Fibroblast of skin of right quadriceps (primary cell): ENCODE measurements at regions not wholly inside any gene's neighbourhood (a gene's known extent, or its start where the extent isn't known, plus 50 kb on each side); places are given as distances from the start of the nearest gene placed in this dataset.

Source experiments
- DNase-seq: peaks from one replicate; pipeline ENCODE4 v3.0.0-alpha.2; 2013

DNA sequence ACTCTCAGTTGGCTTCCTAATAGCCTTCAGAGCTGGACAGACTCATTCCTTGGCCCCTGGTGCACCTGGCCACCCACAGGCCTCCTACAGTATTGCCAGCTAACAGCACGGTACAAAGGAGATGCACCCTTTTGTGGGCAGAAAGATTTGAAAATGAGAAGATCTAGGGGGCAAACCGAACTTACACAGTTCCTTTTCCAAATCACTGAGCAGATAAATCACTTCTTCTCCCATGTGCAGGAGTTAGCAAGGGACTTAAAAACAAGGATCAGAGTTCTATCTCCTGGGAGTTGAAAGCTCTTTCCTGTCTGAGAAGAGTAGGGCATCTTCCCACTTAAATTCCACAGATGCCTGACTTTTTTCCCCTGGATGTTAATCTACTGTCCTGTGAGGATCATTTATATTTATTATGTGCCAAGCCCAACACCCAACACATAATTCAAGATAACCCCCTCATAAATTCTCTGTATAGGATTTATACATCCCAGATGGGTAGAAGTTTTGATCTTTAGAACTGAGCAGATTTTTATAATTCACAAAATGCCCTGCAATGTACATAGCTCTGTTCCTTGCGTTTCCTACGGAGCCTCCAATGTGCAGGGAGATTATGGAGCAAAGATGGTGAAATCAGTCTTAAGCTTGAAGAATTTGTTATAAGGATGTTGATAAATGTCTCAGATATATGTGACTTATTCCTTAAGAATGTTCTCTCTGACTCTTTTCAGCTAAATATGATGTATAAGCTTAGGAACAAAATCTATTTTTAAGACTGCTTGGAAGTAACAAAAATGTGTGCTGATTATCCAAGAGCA, 207.2 kb upstream of the DAPK1 start:
- DNase-seq = peak; percentile 99

DNA sequence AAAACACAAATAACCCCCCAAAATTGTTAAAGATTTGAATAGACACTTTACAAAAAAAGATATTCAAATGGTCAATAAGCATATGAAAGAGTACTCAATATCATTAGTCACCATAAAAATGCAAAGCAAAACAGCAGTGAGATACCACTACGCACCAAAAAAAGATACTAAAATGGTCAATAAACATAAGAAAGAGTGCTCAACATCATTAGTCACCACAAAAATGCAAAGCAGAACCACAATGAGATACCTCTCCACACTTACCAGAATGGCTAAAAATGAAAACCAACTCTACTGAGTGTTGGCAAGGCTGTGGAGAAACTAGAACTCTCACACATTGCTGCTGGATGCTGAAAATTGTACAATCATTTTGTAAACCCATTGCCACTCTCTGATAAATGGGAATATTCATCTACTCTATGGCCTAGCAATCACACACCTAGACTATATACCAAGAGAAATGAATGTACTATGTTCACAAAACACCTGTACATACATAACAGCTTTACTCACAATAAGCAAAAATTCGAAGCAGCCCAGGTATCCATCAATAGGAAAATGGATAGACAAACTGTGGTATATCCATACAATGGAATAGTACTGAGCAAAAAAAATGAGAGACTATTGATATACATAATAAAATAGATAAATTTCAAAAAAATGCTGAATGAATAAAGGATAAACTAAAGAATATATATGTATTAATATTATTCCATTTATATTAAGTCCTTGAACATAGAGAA, 205.0 kb upstream of the DAPK1 start:
- DNase-seq = peak; percentile 76

DNA sequence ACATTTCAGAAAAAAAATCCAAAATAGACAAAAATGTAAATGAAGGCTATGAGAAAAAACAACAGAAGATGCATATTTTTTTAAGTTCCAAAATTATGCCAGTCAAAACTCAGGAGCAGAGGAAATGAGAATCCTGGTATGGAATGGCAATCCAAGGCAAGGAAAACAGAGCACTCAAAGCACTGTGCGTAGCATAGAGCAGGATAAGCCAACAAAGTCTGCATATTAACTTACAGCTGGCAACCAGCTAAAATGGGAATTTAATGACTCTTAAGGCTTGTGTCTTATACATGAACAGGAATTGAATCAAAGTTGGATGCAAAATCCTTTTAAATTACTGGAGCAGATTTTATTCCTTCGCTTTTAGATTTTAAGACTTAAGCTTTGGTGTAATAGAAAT, 203.5 kb upstream of the DAPK1 start:
- no peak for DNase-seq

DNA sequence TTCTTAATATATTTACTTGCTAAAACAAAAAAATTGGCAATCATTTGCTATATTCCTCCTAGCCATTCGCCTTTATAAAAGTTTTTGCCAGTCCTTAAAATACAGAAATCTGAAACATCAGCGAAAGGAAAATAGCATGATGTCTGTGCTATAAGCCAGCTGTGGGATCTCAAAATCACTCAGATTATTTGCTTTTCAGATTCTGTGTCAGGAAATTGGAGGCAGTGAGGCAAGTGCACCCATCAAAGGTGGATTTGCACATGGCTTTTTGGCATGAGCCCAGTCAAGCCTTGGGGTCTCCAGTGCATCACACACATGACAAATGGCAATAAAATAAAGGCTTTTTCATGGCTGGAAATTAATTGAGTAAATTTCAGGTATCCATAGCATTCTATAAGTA, 196.8 kb upstream of the DAPK1 start:
- DNase-seq = no peak

DNA sequence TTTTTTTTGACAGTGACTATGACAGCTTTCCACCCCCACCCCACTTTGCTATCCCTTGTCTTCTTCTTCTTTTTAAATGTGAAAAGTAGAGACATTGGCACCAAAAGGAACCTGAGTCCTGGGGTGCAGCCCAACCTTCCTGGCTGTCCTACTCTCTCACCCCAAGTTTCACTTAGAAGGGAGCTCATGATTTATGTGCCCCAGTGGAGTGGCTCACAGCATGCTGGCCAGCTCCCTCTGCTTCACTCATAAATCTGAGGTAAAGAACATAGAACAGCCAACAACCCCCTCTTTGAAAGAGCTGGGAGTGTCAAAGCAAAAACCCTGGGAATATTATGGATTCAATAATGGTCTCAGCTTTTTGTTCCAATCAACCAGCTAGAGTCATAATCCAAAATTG, 196.3 kb upstream of the DAPK1 start:
- DNase-seq = peak; percentile 51

DNA sequence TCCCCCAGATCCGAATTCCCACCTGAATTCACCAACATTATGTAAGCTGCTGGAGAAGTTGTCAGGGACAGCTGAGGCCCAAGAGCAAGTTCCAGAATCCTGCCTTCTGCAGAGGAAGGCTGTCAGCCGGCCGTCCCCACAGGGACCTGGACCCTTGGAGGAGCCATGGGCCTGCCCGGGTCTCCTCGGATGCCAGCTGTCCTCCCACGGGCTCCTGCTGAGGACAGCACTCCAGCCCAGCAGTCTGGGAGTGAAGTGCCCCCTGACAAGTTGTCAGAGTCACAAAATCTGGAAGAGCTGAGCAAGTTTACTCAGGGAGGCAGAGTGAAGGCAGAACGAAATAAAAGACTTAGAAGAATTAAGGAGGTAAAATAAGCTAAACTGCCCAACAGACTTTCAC, 192.5 kb upstream of the DAPK1 start:
- no peak for DNase-seq

DNA sequence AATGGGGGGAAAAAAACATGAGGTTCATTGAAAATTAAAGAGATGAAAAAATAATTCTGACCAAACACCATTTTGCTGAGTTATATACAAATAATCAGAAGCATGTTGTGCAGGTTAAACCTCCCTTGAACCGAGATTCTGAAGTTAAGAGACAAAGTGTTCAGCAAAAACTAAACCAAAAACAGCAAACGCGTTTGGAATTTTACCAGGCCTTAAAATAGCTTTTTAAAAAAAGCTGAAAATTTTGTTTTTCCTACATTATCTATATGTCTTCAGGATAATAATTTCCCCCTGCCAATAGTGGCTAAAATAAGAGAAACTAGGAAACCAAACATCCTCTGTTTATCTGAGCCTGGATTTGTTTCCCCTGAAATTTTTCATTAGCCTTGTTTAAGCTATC, 191.7 kb upstream of the DAPK1 start:
- DNase-seq = no peak

DNA sequence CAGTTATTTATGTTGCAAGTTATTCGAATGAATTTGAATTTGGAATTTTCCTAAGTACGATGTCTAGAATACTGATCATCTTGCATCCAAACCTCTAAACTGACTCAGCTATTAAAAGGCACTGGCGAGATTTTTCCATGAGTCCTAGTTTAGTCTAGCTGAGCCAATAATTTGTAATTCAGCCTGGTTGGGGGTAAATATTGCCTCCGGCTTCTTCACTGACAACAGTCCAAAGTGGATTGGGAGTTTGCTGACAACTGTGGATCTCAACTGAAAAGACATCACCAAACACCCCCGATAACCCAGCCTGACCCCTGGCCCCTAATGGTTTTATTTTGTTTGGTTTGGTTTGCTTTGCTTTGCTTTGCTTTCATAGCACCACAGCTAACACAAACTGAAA, 189.8 kb upstream of the DAPK1 start:
- peak; percentile 32 for DNase-seq

DNA sequence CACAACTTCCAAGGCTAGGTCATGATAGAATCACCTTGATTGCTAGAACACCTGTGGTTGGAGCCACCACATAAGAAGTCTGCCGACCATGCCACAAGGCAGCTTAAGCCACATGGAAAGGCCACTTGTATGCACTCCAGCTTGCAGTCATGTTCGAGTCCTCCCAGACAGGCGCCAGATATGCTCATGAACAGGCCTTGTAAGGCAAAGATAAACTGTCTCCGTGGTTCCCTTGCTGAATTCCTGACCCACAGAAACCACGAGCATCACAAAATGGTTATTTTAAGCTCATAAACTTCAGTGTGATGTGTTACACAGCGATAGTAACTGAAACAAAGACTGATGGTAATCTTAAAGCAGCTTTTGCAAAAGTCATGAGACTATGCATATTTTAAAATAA, 188.4 kb upstream of the DAPK1 start:
- DNase-seq = peak; percentile 58

DNA sequence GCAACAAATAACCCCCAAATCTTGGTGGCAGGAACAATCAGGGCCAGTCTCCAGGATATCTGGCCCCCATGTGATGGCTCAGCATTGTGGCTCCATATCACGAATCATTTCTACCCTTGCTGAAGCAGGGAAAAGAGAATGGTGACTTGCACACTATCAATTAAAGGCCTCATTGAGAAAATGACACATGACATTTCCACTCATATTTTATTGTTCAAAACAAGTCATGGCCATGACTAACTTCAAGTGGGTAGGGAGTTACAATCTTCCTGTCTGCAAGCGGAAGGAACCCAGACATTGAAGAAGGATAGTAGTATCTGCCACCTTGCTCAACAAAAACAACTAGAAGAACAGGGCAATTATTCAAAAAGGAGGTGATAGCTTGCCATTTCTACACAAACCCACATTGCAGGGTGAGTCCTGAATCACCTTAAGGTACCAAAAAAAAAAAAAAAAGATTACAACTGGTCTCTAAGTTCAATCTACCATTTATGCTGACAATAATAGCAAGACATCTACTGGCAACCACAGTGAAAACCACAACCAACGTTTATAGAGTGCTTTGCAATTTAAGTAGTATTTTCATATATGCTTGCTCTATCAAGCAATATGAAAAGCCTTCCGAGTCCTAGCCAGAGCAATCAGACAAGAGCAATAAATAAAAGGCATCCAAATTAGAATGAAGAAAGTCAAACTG, 186.7 kb upstream of the DAPK1 start:
- DNase-seq = no peak

DNA sequence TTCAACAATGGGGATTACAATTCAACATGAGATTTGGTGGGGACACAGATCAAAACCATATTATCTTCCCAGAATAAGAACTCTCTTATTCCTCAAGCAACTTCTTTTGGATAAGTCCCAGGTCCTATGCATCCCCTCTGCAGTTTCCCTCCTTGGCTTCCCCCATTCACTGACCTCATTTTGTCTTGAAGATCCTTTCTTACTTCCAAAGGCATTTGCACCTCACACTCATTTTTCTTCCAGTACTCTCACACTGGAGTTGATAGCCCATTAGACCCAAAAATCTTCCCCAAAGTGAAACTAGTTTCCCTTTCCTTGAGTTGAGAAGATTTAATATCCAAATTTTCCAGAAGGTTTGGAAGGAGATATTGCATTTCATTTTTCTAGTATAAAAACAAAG, 178.0 kb upstream of the DAPK1 start:
- DNase-seq = no peak

DNA sequence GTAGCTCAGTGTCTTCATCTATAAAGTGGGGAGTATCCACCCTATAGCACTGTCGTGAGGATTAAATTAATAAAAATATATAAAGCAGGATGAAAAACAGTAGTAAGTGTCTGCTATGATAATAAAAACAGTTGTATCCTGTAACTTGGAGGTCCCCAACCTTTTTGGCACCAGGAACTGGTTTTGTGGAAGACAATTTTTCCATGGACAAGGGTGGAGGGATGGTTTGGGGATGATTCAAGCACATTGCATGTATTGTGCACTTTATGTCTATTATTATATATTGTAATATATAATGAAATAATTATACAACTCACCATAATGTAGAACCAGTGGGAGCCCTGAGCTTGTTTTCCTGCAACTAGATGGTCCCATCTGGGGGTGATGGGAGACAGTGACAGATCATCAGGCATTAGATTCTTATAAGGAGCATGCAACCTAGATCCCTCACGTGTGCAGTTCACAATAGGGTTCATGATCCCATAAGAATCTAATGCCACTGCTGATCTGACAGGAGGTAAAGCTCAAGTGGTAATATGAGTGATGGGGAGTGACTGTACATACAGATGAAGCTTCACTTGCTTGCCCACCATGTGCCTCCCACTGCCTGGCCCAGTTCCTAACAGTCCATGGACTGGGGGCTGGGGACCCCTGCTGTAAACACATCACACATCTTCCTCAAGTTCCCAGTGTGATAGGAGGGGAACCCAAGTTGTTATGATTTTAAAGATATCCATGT, 177.4 kb upstream of the DAPK1 start:
- no peak for DNase-seq

DNA sequence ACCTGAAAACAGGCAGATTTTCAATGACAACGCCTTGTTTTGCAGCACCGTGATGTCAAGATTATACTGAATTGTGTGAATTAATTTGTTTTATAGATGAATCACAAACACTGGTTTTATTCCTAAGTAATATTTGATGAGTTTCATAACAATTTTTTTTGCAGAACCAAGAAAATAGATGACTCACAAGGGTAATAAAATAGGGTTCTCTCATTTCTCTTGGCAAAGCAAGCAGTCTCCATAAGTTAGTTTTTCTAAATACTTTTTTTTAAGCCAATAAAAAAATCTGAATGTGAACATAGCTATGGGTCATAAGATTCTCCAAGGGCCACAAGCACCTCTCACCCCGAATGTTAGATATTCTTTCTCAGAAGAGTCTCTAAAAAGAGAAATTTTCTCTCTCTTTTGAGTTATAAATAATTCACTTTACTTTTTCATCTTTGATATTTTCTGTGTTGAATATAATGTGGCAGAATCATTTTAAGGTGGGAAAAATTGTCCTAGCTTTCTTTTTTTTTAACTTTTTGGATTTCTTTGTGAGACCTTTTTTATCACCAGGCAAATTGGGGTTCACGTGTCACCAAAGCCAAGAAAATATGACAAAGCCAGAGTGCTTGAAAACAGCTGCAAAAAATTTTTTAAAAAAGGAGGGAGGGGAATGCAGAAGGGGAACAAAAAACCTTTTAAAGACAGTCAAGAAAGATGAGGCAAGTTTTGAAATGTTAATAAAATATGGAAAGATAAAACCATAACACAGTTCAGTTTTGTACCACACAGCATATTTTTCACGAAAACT, 174.6 kb upstream of the DAPK1 start:
- peak; percentile 77 for DNase-seq

DNA sequence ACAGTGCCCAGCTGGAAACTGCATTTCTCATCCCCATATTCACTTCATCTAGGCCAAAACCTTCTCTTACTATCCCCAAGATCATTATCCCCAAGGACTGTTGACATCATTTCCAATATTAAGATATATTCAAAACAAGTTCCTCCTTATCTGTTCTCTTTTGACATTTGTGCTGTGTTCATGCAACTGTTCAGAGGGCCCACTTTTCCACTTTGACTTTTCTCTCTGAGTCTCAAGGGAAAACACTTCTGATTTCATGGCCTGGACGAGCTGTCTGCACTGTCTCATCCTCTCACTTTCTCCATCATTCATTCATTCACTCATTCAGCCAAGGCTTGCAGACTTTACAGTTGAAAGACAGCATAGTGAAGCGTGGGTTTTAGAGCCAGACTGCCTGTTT, 173.7 kb upstream of the DAPK1 start:
- DNase-seq = no peak

DNA sequence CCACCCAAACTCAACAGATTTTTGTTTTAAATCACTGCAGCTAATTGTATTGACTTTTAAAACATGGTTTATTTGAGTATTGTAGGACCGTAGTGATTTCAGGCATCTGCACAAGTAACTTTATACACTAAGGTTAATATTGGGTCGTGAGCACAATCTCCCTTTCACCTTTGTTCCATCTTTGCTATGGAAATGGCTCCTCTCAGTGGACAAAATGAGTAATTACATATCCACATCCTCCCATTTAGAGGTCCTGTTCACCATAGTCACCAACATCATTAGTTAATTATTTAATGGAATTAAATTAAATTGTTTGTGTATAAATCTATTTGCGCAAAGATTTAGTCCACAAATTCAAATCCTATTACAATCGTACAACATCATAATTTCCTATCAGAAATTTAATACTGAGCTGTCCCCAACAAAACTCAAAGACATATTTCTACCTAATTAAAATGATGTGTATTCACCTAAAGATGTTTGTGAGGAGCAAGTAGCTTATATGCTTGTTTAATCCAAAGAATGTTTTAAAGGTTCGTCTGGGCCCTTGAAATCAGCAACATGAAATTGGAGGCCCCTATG, 173.0 kb upstream of the DAPK1 start:
- peak; percentile 76 for DNase-seq

DNA sequence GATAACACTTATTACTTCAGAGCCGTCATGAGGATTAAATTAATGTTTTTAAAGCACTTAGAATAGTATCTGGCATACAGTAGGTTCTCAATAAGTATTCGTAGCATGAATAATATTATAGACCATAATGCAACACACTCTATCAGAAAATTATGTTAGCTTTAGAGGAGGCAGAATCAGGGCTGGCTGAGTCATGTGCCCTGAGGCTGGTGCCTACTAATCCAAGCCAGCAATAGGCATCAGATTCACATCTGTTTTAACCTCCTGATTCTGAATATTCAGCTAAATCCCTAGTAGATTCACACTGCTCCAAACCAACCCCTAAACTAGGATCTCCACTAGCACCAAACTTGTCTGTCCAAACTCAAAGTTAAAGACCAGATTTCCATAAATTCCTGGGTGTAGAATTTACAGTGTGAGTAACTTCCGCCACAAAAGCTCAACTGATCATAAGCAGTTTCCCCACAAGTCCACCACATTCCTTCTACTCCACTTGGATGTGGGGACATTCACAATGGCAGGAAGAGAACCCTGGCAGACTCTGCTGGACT, 170.0 kb upstream of the DAPK1 start:
- DNase-seq = no peak

DNA sequence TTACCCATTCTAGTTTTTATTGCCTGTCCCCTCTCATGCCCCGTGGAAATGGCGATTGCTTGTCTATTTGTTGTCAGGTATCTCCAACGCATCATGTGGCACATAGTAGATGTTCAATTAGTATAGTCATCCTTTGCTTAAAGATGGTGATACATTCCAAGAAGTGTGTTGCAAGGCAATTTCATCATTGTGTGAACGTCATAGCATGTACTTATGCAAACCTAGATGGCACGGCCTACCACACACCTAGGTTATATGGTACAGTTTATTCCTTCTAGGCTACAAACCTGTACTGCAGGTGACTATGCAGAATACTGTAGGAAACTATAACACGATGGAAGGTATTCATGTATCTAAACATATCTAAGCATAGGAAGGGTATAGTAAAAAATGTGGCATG, 163.9 kb upstream of the DAPK1 start:
- DNase-seq = no peak

DNA sequence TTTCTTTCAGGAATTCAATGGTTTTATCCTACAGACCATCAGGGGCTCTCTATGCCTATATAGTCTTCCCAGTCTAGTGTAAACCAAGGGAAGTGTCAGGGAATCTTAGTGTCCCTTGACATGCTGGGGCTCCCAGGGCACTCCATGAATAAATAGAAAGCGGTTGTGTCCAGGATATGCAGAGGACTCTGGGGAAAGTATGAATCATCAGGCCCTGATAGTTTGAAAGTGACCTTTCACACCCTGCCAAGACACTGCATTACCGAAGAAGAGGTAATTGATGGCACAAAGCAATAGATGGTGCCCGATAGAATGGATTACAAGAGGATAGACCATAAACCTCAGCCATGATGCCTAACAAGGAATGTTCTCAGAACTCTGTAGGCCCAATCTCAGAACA, 163.3 kb upstream of the DAPK1 start:
- DNase-seq = no peak

DNA sequence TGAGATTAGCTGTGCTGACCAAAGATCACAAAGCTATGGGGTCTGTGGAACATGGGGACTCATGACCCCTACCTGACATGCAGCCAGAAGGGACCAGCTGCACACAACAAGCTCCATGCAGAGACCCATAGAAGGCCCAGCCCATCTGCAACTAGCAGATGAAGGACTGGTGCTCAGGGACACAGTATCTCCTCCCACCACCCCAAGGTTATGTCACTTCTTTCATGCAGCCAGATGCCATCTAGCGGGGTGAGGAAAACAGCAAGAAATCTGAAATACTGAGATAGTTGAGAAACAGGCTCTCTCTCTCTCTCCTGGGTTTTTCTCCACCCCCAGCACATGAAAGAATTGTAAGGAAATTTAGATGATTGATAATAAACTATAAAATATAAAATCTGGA, 161.3 kb upstream of the DAPK1 start:
- DNase-seq = no peak

DNA sequence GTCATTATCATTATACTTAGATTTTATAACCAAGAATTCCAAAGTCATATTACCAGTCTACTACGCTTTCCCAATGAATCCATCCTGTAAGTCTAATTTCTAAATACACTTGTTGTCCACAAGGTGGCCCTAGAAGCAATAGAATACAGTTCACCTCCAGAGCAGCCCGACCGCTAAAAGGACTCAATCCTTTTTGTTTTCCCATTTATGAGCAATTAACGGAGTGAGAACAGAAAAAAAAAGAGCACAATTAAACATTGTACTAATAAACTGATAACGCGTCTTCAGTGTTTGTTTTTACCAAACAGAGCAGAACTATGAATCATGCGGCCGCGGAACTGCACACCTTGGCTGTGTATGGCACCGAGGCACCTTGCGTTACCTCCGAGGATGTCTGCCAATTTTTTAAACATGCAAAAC, 160.7 kb upstream of the DAPK1 start:
- DNase-seq = peak; percentile 80

DNA sequence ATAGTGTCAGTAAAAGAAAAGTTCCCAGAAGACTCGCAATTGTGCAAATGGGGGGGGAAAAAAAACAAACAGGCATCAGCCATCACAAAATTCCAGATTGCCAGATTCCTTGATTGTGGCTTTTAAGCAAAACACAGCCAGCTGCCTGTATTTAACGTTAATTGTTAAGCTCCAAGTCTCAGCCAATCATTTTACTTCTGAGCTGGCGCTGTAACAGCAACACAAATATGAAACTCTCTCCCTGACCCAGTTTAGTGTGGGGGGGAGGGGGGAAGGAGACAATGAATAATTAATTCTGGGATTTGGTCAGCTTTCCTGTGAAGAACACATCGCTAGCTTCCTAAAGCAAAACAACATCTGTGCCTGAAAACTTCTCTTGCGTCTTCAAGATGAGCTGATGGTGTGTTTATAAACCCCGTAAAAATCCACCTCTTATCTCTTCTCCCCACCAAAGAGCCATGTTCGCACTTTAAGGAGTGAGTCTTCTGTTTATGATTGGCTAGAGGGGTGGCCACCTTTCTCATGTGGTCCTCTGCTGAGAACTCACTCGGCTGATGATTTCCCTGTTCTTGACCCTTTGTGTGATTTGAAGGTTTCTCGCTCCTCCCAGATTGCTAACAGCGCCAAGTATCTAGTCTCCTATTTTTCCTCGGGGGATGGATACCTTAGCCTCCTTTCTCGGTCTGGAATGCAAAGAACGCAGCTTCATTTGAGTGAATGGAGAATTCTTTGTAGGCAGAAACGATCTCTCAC, 160.2 kb upstream of the DAPK1 start:
- peak; percentile 55 for DNase-seq
